ENCODE measurements at regions not wholly inside any gene's neighbourhood (a gene's known extent, or its start where the extent isn't known, plus 50 kb on each side); places are given as distances from the start of the nearest gene placed in this dataset.

DNA sequence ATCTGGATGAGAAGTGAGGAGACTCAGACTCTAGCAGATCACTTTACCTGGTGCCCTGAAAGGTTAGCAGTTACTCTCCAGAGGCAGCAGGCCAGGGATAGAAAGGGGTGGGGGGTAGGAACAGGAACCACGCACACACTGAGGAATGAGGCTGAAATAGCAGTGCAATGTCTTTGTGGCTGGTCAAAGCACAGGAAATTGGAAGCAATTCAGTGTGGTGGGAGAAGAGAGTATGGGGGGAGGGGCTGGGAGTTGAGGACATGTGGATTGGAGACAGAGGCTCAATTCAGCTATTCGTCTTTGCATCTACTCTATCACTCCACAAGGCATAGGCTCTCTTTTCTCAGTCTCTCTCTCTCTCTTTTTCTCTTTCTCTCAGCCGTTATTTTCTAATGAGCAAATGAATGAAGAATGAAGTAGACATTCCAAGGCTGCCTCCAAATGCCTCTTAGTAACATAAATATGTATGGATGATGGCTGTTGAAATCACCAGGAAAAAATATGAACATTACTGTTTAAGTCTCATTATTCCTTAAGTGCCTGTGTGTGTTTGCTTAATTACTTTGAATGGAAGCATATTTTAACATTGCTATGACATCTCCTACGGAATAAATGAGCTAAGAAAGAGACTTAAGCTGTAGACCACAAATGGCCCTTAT lies 979.4 kb downstream of the TSN start:
- H3K4me3 ChIP-seq (replicated peaks; ENCODE audit: insufficient read depth, low read length): no peak overlapping the region
- DNase-seq (ENCODE audit: low read depth in 1 of 2, low spot score in 1 of 2): no peak
- H3K27ac ChIP-seq (replicated peaks): no peak overlapping the region
- TF ChIP-seq, protein P1, sequence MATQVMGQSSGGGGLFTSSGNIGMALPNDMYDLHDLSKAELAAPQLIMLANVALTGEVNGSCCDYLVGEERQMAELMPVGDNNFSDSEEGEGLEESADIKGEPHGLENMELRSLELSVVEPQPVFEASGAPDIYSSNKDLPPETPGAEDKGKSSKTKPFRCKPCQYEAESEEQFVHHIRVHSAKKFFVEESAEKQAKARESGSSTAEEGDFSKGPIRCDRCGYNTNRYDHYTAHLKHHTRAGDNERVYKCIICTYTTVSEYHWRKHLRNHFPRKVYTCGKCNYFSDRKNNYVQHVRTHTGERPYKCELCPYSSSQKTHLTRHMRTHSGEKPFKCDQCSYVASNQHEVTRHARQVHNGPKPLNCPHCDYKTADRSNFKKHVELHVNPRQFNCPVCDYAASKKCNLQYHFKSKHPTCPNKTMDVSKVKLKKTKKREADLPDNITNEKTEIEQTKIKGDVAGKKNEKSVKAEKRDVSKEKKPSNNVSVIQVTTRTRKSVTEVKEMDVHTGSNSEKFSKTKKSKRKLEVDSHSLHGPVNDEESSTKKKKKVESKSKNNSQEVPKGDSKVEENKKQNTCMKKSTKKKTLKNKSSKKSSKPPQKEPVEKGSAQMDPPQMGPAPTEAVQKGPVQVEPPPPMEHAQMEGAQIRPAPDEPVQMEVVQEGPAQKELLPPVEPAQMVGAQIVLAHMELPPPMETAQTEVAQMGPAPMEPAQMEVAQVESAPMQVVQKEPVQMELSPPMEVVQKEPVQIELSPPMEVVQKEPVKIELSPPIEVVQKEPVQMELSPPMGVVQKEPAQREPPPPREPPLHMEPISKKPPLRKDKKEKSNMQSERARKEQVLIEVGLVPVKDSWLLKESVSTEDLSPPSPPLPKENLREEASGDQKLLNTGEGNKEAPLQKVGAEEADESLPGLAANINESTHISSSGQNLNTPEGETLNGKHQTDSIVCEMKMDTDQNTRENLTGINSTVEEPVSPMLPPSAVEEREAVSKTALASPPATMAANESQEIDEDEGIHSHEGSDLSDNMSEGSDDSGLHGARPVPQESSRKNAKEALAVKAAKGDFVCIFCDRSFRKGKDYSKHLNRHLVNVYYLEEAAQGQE (IDR thresholded peaks at IDR 0.05; ENCODE audit: insufficient replicate concordance, low read depth): no peak
- TF ChIP-seq, protein P2, sequence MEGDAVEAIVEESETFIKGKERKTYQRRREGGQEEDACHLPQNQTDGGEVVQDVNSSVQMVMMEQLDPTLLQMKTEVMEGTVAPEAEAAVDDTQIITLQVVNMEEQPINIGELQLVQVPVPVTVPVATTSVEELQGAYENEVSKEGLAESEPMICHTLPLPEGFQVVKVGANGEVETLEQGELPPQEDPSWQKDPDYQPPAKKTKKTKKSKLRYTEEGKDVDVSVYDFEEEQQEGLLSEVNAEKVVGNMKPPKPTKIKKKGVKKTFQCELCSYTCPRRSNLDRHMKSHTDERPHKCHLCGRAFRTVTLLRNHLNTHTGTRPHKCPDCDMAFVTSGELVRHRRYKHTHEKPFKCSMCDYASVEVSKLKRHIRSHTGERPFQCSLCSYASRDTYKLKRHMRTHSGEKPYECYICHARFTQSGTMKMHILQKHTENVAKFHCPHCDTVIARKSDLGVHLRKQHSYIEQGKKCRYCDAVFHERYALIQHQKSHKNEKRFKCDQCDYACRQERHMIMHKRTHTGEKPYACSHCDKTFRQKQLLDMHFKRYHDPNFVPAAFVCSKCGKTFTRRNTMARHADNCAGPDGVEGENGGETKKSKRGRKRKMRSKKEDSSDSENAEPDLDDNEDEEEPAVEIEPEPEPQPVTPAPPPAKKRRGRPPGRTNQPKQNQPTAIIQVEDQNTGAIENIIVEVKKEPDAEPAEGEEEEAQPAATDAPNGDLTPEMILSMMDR (IDR thresholded peaks at IDR 0.05; ENCODE audit: insufficient read depth, low read length): no peak
- TF ChIP-seq POLR2AphosphoS5 (IDR thresholded peaks at IDR 0.05; ENCODE audit: low read depth) (no peak), SPI1 (IDR thresholded peaks at IDR 0.05; ENCODE audit: borderline replicate concordance, low read depth) (no peak), GABPA (IDR thresholded peaks at IDR 0.05; ENCODE audit: low read depth) (no peak)
- no peaks in the 10 kb centered on the region for H3K27me3 ChIP-seq (ENCODE audit: insufficient read depth, poor library complexity, severe bottlenecking)

DNA sequence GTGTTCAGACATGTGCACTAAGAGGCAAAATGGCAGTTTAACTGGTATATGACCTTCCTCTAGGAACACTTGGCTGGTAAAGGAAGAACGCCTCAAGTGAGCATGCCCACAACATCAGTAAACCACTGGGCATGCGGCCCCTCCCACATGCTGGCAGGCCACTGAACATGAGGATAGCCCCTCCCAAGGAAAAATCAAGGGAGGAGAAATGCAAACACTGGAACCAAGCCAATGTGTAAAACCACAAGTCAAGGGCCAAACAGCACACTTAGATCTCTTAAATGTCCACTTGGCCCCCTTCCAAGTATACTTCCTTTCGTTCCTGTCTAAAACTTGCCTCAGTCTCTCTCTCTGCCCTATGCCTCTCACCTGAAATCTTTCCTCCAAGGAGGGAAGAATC lies 980.8 kb downstream of the TSN start:
- TF ChIP-seq, protein P2 (IDR thresholded peaks at IDR 0.05; ENCODE audit: insufficient read depth, low read length): no peak
- TF ChIP-seq, protein P1 (IDR thresholded peaks at IDR 0.05; ENCODE audit: insufficient replicate concordance, low read depth): no peak
- no peak for TF ChIP-seq GABPA (IDR thresholded peaks at IDR 0.05; ENCODE audit: low read depth)
- TF ChIP-seq POLR2AphosphoS5 (IDR thresholded peaks at IDR 0.05; ENCODE audit: low read depth): no peak
- no peak for TF ChIP-seq SPI1 (IDR thresholded peaks at IDR 0.05; ENCODE audit: borderline replicate concordance, low read depth)
- H3K27ac ChIP-seq (replicated peaks): no peak overlapping the region
- H3K4me3 ChIP-seq (replicated peaks; ENCODE audit: insufficient read depth, low read length): no peak overlapping the region
- peak in 1 of 2 experiments; percentile 16 for DNase-seq (ENCODE audit: low read depth in 1 of 2, low spot score in 1 of 2)
- H3K27me3 ChIP-seq (ENCODE audit: insufficient read depth, poor library complexity, severe bottlenecking): no peaks in the 10 kb centered on the region

DNA sequence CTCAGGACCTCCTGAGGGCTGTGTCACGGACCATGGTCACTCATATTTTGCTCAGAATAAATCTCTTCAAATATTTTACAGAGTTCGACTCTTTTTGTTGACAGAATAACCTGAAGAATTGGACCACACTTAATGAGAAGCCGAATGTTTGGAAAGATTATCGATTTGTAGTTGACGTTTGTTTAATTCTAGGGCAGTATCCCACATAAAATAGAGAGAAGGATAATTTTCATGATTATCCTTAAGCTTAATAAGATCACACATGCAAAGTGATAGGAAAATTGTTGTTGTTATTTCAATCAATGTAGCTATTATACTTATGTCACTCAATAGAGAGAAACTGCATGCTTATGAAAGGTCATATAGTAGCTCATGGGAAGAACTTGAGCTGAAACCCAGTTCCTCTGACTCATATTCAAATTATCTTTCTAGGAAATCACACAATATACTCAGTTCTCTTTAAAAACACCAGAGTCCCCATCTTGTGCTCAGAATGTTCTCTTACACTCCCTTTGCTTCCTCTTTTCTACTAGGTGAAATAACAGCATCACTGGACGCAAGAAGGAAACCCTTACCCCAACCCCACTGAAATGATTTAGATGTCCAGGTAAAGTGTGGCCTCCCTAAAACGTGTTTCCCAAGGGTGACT lies 982.1 kb downstream of the TSN start:
- Histone ChIP-seq H3K27me3 (ENCODE audit: insufficient read depth, poor library complexity, severe bottlenecking) (no peaks in the 10 kb centered on the region), H3K4me3 (replicated peaks; ENCODE audit: insufficient read depth, low read length) (no peak overlapping the region), H3K27ac (replicated peaks) (no peak overlapping the region)
- DNase-seq (ENCODE audit: low read depth in 1 of 2, low spot score in 1 of 2): peak in 1 of 2 experiments; percentile 23
- TF ChIP-seq, protein P2 (IDR thresholded peaks at IDR 0.05; ENCODE audit: insufficient read depth, low read length): no peak
- TF ChIP-seq SPI1 (IDR thresholded peaks at IDR 0.05; ENCODE audit: borderline replicate concordance, low read depth): peak; percentile 21; the same call in 1 of the 2 replicates
- TF ChIP-seq POLR2AphosphoS5 (IDR thresholded peaks at IDR 0.05; ENCODE audit: low read depth): no peak

All from HL-60 (cell line).